ENCODE measurements at regions not wholly inside any gene's neighbourhood (a gene's known extent, or its start where the extent isn't known, plus 50 kb on each side); places are given as distances from the start of the nearest gene placed in this dataset.
"Not testable (repeated sequence)": the region's sequence is repeated elsewhere in the genome, so short reads cannot be mapped to it uniquely, and the experiment has no call there.

DNA sequence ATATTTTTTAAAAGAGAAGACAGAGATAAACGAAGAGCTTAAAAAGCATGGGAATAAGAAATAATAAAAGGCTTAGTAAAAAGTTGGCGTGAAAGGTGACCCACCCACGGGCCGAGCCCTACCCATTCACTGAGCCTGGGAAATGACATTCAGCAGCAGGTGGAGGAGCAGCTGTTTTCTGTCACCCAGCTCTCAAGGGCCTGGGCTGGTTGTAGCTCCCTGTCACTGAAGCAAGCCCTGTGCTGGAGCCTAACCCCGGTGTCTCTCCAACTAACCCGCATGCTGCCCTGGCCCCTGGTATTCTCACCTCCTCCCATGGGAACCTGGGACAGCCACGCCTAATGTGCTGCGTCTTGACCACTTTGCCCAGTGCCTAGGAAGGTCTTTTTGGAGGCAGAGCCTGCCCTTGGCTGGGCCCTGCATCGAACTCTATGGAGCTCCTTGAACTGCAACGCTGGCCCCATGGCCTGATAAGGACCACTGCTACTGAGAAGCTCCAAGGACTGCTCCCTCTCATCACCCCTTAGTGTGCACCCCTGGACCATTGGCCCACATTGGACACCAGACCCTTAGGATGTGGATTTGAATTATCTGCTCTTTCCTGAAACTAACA lies 68.8 kb upstream of the IYD start:
- no peak for DNase-seq

DNA sequence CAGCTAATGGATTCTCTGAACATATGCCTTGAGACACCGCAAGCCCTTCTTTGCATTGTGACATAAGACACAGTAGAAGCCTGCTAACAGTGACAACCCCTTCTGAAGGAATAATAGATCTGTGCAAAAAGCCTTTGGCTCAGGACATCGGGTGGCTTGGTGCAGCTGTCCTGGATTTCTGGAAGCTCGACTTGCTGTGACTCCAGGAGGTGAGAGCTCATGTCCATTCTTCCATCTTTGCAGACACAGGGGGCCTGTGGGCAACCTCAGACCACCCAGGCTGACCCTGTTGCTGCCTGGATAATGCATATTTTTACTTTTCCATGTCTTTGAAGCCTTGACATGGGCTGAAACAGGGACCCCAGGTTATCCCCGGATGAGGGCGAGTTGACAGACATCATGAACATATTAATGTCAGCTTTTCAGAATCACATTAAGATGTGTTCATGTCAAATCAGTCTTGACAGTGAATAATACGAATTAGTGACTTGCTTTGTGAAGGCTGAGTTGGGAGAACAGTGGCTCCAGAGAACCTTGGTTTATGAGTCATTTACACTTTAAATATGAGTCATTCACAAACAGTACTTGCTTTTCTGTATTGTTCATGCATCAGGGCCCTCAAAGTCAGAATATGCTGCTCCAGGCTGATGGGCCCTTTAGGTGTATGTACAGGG lies 66.8 kb upstream of the IYD start:
- DNase-seq, result peak in 1 of 5 donors; percentile 56

DNA sequence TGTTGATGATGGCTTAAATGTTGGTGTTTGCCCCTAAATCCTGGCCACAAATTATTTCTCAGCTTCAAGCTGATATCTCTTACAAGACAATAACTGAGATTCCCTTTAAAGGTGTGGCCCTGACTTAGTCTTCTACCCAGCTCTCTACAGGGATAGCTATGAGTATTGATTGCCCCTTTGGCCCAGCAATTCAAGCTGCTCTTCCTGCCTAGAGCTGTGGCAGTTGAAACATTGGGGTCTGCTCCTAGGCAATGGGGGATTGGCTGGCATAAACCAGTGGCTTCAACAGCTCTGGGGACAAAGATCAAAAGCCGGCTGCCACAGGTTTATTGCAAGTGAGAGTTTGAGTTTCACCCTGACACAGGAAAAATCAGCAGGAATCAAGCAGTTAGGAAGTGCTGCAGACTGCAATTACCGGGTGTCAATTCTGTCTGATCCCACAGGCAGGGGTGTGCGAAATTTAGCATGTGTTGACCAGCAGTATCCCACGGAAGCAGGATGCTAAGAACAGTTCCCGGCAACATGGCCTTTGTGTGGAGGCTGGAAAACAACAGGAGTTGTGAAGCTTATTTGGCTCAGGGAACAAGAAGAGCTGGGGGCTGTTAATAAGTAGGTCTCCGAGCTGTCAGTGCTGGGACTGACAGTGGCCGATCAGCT lies 66.2 kb upstream of the IYD start:
- DNase-seq, result no peak

DNA sequence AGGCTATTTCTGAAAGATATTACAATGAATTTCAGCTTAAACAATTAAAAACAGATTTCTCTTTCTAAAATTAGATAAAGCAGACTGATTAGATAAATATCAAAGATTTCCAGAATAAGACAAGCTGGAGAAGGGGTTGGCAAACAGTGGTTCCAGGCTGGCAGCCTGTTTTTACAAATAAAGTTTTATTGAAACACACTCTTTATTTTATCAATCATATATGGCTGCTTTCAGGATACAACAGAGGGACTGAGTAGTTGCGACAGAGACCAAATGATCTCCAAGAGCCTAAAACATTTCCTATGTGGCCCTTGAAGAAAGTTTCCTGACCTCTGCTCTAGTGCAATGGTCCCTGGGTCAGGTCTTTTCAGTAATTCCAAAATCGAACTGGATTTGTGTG lies 65.6 kb upstream of the IYD start:
- DNase-seq, result no peak

DNA sequence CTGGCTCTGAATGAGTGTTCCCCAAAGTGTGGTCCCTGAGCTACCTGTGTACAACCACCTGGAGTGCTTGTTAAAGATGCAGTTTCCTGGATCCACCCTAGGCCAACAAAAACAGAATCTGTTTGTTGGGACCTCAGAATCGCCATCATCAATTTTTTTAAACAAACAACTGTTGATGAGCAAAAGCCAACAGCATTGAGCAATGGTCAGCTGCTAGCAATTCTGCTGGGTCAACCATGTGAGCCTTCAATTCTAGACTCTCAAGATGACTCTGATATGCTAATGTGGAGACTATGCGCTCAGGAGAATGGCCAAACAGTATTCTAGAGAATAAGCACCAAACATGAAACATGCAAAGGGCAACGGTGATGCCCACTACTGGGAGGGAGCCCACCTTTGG lies 64.4 kb upstream of the IYD start:
- no peak for DNase-seq

DNA sequence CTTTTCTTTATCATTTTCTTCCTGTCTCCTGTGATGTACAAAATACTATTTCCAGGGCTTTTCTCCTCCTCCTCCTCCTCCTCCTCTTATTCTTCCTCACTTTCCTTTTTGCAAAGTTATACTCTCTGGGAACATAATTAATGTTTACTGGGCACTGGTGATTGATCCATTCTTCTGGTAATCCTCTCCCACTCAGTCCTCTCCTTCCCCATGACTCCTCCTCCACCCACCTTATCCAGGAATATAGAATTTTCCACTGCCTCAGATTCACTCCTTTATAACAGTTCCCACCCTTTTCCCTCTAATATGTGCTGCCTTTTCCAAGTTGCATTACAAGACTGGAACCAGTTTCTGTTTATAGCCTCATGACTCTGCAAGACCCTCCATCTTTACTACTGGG lies 62.5 kb upstream of the IYD start:
- DNase-seq, result no peak

DNA sequence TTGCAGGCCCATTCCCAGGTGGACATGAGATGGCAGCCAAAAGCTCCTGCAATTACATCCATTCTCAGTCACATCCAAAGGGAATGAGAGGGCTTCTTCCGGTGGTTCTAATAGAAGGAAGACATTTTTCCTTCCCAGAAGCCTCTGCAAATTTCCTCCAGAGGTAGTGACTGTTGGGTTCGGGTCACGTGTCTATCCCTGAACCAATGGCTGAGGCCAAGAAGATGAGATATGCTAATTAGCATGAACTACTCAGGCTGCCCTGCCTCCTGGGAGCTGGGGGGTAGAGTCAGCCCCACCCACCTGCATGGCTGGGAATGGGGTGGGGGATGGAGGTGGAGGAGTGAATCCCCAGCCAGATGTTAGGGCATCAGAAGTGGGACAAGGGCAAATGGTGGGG lies 61.3 kb upstream of the IYD start:
- no peak for DNase-seq

DNA sequence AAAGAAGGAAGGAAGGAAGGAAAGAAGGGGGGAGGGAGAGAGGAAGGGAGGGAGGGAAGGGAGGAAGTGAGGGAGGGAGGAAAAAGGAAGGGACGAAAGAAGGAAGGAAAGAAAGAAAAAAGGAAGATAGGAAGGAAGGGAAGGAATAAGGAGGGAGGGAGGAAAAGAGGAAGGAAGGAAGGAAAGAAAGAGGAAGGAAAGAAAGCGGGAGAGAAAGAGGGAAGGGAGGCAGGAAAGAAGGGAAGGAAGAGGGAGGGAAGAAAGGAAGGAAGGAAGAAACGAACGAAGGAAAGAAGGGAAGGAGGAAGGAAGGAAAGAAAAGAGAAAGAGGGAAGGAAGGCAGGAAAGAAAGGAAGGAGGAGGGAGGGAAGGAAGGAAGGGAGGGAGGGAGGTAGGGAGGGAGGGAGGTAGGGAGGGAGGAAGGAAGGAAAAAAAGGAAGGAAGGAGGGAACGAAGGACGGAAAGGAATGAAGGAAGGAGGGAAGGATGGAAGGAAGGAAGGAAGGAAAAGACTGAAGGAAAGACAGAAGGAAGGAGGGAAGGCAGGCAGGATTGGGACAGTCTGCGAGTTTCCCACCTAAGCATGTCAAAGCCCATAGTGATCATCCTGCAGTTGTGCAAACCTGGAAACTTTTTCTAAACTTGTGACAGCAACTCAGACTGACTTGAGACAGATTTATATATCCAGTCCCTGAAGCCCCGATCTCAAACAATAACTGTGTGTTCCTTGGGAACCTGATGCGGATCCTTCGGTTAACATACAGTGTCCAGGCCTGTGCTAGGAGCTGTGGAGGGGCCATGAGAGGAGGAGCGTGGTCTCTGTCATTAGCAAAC lies 59.8 kb upstream of the IYD start:
- no peak for DNase-seq

DNA sequence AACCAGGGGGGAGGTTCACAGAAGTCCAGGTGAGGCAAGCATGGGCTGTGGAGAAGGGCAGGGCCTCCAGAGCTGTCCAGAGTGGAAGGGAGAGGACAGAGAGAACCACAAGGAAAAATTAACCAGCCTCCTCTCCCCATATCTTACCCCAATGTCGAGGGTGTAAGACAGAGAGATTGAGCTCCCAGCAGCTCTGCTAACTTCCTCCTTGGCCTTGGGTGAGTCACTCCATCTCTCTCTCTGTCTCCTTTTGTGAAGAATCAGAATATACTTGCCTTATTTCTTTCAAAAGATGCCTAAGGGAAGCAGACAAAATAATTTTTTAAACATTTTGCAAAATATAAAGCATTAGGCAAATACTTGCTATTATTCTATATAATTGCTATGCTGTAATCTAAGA lies 58.3 kb upstream of the IYD start:
- DNase-seq, result no peak

DNA sequence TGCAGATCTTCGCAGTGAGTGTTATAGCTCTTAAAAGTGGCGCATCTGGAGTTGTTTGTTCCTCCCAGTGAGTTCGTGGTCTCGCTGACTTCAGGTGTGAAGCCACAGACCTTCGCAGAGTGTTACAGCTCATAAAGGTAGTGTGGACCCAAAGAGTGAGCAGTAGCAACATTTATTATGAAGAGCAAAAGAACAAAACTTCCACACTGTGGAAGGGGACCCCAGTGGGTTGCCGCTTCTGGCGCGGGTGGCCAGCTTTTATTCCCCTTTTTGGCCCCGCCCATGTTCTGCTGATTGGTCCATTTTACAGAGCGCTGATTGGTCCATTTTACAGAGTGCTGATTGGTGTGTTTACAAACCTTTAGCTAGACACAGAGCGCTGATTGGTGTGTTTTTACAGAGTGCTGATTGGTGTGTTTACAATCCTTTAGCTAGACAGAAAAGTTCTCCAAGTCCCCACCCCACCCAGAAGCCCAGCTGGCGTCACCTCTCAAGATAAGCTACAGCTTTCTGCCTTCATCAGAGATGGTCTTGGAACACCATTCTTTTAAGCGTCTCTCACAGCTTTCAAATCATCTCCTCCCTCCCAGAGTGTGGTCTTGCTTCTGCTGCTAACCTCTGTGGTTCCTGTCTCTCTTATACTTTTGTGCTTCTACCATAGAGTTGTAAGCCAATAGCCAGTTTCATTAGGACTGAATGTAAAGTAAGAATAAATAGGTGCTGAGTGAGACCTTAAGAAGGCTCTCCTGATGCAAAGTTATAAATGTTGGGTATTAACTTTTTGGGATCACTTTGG lies 57.5 kb upstream of the IYD start:
- not testable (repeated sequence) for DNase-seq

DNA sequence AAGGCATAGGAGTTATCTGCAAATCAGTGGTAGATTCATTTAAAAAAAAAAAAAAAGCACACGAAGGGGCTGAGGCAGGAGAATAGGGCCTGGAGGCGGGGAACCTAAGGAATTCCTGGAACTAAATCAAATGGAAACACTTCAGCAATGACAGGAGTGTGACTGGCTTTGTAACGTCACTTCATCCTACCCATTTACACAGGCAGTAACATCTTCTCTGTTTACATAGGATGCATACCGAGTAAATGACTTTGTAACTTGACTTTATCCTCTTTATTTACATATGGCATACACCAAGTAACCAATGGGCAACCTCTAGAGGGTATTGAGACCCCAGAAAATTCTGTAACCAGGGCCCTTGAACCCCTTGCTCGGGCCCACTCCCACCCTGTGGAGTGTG lies 56.4 kb upstream of the IYD start:
- DNase-seq, result no peak

DNA sequence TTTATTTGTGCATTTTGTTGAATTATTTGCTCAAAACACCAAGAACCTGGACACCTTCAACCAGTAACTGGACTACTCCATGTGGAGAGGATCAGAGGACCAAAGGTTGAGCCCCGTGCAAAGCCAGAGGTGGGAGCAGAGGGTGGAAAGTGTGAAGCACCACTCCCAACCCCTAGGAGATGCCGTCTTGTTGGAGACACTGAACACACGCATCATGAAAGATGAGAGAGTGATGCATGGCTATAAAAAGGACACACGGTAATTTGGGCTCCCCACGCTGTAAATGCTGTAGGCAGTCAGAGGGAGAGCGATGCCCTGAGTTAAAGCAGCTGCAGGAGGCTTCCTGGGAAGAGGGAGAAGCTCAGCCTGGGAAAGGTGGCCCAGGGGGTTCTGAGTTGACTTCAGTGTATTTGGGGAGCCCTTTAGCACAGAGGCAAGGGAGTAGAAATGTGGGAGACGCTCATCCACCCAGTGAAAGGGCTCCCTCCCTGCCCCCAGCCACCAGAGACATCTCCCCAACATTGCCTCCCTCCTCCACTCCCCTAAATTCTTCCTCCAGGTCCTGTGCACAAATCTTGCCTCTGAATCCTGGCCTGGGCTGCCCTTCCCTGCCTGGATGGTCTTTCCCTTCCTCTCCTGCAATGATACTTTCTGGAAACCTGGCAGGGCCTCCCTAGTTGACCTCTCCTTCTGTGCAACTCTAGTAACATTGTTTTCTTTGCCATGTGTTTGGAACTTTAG lies 55.8 kb upstream of the IYD start:
- no peak for DNase-seq

DNA sequence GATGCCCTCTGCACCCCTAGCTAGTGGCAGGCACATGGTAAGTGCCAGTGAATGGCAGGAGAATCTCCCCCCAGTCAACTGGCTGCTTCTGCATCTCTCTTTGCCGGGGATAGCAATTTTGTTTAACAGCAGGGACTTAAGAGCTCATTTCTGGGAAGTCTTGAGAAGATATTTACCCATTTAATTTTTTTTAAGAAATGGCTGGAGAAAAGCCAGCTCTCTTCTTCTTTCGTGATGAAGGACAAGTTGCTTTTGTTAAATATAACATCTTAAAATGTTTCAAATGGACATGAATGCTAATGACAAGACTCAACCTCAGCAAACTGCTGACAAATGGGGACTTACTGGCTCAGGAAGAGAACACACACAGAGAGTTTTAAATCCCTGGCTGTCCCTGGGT lies 55.0 kb upstream of the IYD start:
- no peak for DNase-seq

DNA sequence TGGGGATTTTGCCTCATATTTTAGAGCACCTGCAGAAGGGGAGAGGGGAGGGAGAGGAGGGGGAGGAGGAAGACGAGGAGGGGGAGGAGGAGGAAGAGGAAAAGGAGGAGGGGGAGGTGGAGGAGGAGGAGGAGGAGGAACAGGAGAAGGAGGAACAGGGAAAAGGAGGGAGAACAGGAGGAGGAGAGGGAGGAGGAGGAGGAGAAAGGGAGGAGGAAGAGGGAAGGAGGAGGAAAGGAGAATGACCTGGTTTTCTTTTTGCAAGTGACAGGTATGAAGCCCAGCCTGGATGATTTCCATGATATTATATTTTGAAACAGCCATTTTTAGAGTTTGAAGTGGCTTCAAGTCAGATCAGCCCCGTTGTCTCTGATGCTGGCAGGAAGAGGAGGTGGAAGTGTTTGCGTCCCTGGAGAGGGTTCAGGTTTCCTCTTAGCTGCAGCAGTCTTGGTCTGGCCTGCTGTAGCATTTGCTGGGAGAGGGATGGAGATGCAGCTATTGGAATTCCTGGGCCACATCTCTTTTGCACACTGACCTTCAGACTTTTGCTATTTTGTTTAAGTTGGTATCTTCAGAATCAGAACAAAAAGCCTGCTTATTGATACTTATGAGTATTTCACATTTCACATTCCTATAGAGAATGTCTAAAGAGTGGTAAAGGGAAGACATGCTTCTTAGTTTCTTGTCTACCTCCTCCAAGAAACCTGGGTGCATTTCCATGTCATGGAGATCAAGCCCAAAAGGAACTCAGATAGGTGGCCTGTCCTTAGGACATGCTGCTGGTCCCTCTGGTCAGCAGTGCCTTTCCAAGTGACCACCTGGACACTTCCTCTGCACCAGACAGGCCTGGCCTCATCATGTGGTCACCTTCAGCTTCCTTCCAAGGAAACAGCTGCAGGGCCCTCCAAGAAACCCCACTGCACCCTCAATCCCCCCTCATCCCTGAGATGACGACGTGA lies 54.3 kb upstream of the IYD start:
- DNase-seq, result no peak

DNA sequence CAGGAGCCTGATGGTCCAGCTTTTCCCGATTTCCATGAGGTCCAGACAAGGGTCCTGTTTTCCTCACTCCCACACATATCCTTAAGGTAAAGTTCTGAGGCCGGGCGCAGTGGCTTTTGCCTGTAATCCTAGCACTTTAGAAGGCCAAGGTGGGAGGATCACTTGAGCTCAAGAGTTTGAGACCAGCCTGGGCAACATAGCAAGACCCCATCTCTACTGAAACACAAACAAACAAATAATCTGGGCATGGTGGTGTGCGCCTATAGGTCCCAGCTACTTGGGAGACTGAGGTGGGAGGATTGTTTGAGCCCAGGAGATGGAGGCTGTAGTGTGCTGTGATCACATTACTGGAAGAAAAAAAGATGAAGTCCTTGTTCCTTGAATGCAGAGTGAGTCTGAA lies 53.2 kb upstream of the IYD start:
- DNase-seq, result no peak

DNA sequence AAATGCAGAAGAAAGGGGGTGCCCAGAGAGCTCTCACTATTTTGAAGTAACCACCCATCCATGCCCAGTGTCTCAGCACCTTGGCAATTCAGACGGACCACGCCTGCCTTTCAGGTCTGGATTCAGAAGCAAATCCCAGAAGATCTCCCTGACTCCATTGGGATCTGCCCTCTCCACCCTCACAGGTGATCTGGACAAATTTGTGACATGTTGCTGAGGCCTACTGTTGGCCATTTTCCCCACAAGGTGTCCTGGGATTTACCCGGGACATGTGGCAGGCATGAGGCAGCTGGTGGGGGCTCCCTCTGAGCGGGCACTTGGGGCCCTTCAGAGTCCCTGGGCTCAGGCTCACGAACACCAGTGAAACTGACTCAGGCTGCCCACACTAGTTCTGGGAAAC lies 51.9 kb upstream of the IYD start:
- DNase-seq, result no peak

Measured in T-helper 1 cell (primary cell).